ENCODE measurements at regions not wholly inside any gene's neighbourhood (a gene's known extent, or its start where the extent isn't known, plus 50 kb on each side); places are given as distances from the start of the nearest gene placed in this dataset.
A peak's percentile ranks its signal among the peaks of the same experiment; 100 is the strongest.

- DNase-seq: no peak
Observed at GRCh38 chr3:147760941-147761340, 351.8 kb downstream of the ZIC1 start.

DNA sequence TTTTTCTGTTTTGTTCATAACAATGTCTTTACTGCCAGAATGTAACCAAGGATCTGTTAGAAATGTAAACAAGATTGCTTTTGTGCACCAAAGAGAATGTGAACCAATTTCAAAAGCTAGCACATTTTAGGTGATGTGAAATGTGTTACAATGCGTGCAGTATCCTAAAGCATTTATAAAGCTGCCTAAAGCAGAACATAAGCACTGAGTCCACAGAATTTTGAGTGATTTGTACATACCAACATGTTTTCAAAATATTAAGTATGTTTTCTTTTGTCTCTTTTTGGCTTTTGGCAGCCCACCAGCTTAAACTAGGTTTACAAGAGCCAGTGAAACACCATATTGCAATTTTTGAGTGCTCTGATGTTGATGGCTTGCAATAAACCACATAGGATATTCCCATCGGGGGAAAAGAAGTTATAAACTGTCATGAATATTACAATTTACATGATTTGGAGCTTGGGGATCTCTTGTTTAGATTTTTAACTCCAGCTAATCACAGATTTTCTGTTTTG, 364.0 kb downstream of the ZIC1 start:
- DNase-seq: no peak

- DNase-seq: no peak
Observed at GRCh38 chr3:147775411-147775810, 366.2 kb downstream of the ZIC1 start.

- DNase-seq: no peak
Observed at GRCh38 chr3:147775816-147776530, 366.8 kb downstream of the ZIC1 start.

GRCh38 chr3:147793841-147794240, 384.7 kb downstream of the ZIC1 start:
- DNase-seq: no peak

GRCh38 chr3:147794596-147794995, 385.4 kb downstream of the ZIC1 start:
- no peak for DNase-seq

GRCh38 chr3:147795418-147795817, 386.3 kb downstream of the ZIC1 start:
- no peak for DNase-seq

GRCh38 chr3:147797095-147797494, 387.9 kb downstream of the ZIC1 start:
- DNase-seq: peak; percentile 9

DNA sequence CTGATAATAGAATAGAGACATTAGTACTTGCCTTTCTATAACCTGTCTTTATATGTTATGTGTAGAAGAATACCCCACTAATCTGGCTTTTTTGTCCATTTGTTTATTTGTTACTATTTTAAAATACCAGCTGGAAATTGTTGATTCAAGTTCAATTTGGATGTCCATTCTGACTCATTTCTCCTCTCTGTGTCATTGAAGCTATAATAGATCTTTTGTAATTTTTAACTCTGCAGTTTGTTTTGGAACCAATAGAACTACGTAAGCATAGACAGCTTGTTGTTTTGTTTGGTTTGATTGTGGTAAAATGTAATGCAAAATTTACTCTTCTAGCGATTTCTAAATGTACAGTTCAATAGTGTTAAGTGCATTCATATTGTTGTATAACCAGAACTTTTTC, 390.4 kb downstream of the ZIC1 start:
- no peak for DNase-seq

GRCh38 chr3:147807776-147808175, 398.6 kb downstream of the ZIC1 start:
- no peak for DNase-seq

DNA sequence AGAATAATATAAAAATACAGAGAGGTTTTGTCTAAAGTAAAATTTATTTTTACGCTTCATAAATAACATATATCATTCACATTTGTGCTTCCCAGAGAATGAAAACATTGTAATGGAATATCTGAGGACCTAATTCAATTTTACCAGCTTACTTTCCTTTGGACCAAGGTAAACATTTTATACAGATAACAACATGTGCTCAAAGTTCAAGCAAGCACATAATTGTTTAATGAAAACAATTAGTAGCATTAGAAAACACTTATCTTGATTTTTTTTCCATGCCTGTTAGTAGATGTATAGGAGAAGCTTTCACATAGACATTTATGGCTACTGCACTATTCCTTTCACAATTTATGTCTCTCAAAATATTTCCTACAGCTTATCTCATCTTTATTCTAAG, 400.0 kb downstream of the ZIC1 start:
- DNase-seq: no peak

DNA sequence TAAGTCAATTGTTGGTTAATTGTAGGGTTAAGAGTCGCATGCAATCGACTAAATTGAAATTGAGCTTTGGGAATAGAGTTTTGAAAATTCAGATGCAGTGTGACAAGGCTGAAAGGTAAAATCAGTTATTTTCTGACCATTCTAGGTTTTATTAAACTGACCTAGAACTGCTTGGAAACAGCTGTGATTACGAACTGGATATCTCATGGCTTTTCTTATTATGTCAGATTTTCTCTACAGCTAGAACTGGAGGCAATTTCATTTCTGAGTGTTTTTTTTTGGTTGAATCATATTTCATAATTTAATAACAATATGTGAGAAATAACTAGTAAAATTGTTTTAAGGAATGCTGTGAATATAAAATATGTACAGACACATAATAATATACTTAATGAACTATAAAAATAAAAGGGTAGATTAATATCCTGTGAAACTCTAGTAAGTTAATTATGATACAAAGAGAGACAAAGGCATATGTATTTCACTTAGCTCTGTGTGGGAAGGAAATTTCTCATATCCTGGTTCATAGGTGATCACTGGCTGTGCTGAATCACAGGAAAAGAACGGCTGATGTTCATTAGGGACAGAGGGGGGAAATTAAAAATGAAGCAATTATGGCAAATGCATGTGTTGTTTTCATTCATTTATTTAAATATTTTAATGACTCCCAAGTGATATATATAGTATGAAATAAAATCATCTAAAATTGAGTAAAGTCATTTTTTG, 403.2 kb downstream of the ZIC1 start:
- no peak for DNase-seq

- no peak for DNase-seq
Observed at GRCh38 chr3:147813256-147813655, 404.1 kb downstream of the ZIC1 start.

GRCh38 chr3:147816752-147817151, 407.6 kb downstream of the ZIC1 start:
- peak; percentile 10 for DNase-seq

DNA sequence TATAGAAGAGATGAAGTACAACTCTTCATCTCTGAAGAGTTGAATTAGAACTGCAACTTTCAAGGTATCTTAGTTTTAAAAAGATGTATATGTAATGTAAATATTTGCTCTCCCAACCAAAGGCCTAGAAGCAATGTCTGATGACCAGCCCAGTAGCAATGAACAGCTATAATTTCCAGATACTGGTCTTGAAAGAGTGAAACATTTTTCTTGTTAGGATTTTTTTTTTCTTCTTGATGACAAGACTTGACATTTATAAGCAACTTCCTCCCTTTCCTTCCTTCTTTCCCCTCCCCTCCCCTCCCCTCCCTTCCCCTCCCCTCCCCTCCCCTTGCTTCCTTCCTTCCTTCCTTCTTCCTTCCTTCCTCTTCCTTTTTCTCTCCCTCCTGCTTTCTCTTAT, 423.4 kb downstream of the ZIC1 start:
- DNase-seq: no peak

DNA sequence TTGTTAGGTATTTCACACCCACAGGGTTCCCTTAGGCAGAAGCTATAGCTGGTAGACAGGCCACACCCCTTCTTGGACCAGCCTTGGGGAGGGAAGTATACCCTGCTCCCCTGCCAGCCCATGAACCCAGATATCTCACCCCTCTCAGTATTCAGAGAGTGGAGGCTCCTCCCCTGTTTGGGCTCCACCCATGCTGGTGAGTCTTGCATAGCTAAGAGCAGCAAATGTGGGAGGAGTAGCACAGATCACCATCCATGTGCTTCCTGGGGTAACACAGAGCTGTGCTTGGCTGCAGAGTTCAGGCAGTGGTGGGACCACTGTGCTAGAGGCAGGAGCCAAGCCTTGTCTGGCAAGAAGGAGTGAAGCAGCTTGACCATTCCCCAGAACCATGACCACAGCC, 427.2 kb downstream of the ZIC1 start:
- no peak for DNase-seq

- DNase-seq: no peak
Observed at GRCh38 chr3:147838652-147839051, 429.5 kb downstream of the ZIC1 start.

GRCh38 chr3:147843331-147843730, 434.2 kb downstream of the ZIC1 start:
- DNase-seq: no peak

DNA sequence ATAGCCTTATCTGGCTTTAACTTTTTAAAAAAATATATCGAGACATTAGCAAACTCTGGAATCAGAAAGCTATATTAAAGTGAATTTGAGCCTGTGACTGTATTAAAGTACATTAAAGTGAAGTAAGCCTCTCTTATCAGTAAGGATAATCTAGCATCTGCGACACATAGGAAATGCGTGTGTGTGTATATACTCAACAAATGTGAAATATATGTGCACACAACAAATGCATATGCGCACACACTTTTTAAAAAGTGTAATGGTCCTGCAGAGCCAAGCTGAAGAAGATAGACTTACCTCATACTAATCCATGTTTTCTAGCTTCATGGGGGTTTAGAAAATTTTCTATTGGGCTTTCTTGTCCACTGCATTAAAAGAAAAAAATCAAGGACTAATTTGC, 437.1 kb downstream of the ZIC1 start:
- no peak for DNase-seq

- DNase-seq: no peak
Observed at GRCh38 chr3:147846854-147847478, 437.8 kb downstream of the ZIC1 start.

DNA sequence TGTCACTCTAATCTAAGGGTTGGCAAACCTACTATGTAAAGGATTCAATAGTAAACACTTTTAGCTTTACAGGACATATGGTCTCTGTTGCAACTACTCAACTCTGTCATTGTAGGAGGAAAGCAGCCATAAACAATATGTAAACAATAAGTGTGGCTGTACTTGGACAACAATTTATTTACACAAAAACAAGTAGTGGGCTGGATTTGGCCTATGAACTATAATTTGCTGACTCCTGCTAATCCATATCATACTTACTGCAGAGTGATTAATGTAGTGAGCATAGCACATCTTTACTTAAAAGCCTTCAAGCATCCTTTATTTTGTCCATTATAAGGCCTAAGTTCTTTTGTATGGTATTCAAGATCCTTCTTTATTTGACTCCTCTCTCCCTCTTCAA, 441.9 kb downstream of the ZIC1 start:
- no peak for DNase-seq

GRCh38 chr3:147854542-147854941, 445.4 kb downstream of the ZIC1 start:
- no peak for DNase-seq

DNA sequence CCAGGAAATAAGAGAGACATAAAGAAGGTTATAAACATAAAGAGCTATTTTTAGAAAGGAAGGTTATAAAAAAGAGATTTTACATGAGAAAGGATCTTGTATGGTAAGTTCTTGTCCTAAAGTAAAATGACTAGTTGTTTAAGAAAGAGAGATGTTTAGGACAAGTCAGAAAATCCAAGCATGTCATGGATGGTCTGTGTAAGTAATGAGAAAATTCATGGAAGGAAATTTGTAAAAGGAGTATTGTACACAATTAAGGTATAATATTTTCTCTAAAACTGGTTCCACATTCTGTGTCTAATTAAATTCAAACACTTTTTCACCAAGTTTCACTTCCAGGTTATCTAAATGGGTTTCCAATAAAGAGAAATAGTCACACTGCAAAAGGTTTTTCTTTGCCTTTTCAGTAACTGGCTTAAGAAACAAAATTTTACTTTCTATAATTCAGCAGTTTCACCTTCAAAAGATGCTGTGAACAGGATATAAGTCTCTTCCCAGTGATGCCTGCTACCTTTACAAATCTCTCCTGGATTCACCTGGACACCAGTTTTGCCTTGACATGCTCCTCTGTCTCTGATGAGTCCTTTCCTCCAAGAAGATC, 455.7 kb downstream of the ZIC1 start:
- DNase-seq: no peak

DNA sequence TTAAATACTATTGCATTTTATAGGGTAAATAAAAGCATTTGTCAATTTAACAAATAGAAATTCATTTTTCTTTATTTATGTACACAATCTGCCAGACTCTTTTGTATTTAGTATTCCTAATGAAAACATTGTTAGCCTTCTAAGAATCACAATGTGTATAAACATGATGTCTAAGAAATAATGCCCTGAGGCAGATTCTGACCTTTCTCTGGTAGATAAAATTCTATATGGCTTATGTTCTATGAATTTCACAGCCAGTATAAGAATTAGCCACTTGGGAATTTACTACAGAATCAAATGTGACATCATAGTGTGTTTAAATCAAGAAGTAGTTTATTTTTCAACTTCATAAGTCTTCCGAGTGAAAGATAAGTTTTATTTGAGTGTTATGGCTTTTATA, 457.4 kb downstream of the ZIC1 start:
- DNase-seq: no peak

All from NCI-H2029 (cell line).